Cardiac fibroblast (primary cell): ENCODE measurements at regions not wholly inside any gene's neighbourhood (a gene's known extent, or its start where the extent isn't known, plus 50 kb on each side); places are given as distances from the start of the nearest gene placed in this dataset.

Experiments
- DNase-seq, 2 donors: peaks; one replicate each; pipeline versions ENCODE4 v3.0.0 to v3.0.0-alpha.2; 2010; ENCODE audit warnings: low read depth in 2 of 2
- H3K4me3 ChIP-seq, 2 donors: replicated peaks in 1 of 2; 1 replicate in 1 of 2; 2 replicates in 1 of 2; pipeline ENCODE4 v1.5.1; 2011; ENCODE audit warnings: low read depth in 2 of 2, low read length in 2 of 2, mild to moderate bottlenecking in 2 of 2, moderate library complexity in 1 of 2
- TF ChIP-seq, protein P1 (sequence below): IDR thresholded peaks from one replicate; pipeline ENCODE4 v1.5.1; 2011; ENCODE audit warnings: low read depth, mild to moderate bottlenecking, low read length, inconsistent platforms

- DNase-seq: no peak
- TF ChIP-seq, protein P1, sequence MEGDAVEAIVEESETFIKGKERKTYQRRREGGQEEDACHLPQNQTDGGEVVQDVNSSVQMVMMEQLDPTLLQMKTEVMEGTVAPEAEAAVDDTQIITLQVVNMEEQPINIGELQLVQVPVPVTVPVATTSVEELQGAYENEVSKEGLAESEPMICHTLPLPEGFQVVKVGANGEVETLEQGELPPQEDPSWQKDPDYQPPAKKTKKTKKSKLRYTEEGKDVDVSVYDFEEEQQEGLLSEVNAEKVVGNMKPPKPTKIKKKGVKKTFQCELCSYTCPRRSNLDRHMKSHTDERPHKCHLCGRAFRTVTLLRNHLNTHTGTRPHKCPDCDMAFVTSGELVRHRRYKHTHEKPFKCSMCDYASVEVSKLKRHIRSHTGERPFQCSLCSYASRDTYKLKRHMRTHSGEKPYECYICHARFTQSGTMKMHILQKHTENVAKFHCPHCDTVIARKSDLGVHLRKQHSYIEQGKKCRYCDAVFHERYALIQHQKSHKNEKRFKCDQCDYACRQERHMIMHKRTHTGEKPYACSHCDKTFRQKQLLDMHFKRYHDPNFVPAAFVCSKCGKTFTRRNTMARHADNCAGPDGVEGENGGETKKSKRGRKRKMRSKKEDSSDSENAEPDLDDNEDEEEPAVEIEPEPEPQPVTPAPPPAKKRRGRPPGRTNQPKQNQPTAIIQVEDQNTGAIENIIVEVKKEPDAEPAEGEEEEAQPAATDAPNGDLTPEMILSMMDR: no peak
- no peak overlapping the region for H3K4me3 ChIP-seq
Observed at GRCh38 chr5:155430192-155430591, 416.6 kb downstream of the KIF4B start.

GRCh38 chr5:155434267-155434666 lies 420.7 kb downstream of the KIF4B start:
- no peak for DNase-seq
- TF ChIP-seq, protein P1: no peak
- no peak overlapping the region for H3K4me3 ChIP-seq

DNA sequence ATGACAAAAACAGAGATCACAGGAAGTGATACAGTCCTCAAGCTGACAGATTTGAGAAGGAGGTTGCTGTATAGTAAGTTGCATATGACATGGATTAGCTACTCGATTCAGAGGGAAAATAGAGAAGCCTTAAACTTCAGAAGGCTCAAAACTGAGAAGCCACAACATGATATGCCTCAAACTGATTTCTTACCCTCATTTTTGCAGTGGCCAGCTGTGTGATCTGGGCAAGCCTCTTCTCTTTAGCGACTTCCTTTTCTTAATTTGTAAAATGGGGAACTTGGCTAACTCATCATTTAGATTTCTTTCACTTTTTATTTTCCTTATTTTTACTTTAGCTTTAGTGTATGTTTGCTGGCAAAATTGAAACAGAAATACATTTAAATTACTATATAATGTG lies 421.1 kb downstream of the KIF4B start:
- no peak for DNase-seq
- no peak overlapping the region for H3K4me3 ChIP-seq
- TF ChIP-seq, protein P1: no peak

- TF ChIP-seq, protein P1: no peak
- no peak for DNase-seq
Observed at GRCh38 chr5:155441849-155442248, 428.3 kb downstream of the KIF4B start.

DNA sequence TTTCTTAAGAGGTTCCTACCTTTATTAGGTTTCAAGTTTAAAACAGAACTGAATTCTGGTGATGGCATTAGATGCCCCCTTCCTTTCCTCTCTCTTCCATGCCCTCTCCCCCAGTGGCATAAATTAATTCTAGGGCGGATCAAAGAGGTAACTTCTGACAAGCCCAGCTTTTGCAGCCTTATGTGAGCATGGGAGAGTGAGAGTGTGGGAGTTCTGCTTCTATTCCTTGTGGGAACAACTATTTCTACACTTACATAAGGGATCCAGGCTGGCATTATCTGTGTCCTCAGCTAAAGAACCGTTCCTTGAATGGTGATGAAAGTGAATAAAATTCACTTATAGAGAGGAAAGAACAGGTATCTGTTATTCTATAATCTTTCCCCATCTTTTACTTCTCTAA lies 437.6 kb downstream of the KIF4B start:
- TF ChIP-seq, protein P1: no peak
- H3K4me3 ChIP-seq: no peak overlapping the region
- DNase-seq: no peak

More at GRCh38 chr5:155441849-155442248, 428.3 kb downstream of the KIF4B start:
- H3K4me3 ChIP-seq: no peak overlapping the region

DNA sequence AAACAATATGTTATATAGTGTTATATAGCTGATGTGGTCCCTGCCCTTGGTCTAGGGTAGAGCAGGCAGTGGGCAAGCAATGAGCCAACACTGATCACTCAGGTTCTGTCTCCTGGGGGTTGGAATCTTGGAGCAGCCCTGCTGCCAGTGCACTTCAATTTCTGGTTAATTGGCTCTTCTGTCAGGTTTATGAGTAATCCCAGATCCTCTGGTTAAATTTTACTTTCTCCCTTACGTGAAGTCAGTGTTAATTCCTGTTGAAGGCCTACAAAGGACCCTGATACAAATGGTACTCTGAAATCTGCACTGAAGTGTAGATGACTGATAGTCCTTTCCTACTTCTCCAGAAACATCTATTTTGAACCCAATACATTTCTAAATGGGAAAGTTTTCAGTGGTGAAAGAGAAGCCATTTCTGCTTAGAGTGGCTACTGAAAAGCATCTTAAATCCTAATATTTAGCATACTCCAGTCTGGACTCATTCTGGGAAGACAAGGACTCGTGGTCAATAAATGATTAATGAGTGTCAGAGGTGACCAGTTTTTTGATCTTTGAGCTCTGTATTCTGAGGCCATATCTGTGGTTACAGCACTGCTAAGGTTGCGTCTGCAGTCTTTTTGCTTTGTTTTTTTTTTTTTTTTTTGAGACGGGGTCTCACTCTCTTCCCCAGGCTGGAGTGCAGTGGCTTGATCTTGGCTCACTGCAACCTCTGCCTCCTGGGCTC lies 442.4 kb downstream of the KIF4B start:
- no peak overlapping the region for H3K4me3 ChIP-seq
- TF ChIP-seq, protein P1: no peak
- DNase-seq: no peak

- no peak overlapping the region for H3K4me3 ChIP-seq
- TF ChIP-seq, protein P1: no peak
- no peak for DNase-seq
Observed at GRCh38 chr5:155459889-155460500, 446.4 kb downstream of the KIF4B start.
